GM18508 (cell line): ENCODE measurements at regions not wholly inside any gene's neighbourhood (a gene's known extent, or its start where the extent isn't known, plus 50 kb on each side); places are given as distances from the start of the nearest gene placed in this dataset.
"Not testable (repeated sequence)": the region's sequence is repeated elsewhere in the genome, so short reads cannot be mapped to it uniquely, and the experiment has no call there.

Experiments used
- ATAC-seq: cut with Tn5 transposase; IDR thresholded peaks from one replicate; pipeline ENCODE4 v1.9.1; 2021; ENCODE audit warnings: moderate number of reproducible peaks; ENCODE audit not compliant: insufficient read depth, unreplicated experiment

DNA sequence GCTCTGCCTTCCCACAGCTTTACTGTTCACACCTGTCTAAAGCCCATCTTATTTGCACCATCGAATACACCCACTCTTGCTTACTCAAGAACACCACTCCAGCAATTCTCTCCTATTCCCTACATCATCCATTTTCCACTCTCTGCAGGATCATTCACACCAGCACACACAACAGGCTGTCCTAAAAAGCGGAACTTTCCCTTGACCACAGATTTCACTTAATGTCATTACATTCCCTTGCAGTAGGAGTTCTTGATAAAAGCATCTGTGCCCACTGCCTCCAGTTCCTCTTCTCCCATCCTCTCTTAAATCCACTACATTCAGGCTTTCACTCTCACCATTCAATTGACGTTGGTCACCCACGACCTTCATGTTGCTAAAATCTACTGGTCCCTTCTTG is 103.0 kb upstream of the PABPC3 start:
- not testable (repeated sequence) for ATAC-seq

DNA sequence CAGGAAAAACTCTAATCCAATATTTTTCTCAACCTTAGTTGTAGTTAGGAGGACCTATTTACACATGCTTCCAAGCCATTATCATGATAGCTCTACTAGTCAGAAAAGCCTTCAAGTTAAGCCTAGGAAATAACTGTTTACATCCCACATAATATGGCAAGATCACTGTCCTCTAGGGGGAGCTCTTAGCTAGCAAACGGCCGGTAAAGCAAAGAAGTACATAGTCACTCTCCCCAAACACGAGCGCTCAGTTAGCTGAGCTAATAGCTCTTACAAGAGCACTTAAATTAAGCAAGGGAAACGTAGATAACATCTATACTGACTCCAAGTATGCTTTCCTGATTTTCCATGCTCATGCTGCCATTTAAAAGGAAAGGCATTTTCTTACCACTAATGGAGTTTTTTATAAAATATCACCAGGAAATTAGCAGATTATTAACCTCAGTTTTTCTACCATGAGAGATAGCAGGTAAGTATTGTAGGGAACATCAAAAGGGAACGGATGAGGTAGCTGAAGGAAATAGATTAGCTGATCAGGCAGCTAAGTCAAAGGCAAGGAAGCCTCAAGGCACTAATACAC is 100.6 kb upstream of the PABPC3 start:
- peak; percentile 82 for ATAC-seq

DNA sequence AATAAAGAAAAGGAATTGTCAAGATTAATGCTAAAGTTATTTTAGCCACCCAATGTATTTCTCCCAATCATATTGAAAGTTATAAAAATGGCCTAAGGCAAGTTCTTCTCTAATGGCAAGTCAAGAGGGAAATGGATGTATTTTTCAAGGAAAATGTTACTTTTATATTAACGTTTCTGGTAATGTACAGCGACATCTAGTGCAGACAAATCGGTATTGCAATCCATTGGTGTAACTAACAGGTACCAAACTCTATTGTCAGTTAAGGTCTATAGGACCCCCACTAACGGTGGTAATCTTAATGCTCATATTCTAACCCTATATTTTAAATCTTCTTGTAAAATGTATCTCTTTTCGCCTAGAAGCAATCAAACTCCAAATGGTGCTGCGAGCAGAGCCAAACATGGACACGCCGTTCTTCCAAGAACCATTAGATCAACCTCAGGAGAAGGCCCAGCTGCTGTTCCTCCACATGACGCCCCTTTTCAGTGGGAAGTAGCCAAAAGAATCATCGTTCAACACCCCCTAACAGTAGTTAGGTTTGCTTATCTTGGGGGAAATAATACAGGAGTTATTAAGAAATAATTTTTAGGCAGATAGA is 98.5 kb upstream of the PABPC3 start:
- no peak for ATAC-seq

DNA sequence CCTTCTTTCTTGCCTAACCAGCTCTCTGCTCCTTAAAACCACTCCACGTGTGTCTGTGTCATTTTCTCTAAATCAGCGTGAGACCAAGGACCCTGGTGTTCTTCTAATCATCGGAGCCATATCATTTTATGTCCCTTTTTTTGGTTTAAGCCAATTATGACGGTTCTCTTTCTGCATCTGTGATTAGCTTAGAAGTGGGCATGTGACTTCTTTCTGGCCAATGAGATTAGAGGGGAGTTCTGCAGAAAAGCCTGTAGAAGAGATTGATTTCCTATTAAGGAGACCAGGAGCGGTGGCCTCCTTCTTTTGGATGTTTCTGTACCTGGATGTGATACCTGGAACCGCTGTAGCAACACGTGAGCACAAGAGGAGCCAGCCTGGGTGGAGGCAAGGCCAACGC is 97.5 kb upstream of the PABPC3 start:
- ATAC-seq = no peak

DNA sequence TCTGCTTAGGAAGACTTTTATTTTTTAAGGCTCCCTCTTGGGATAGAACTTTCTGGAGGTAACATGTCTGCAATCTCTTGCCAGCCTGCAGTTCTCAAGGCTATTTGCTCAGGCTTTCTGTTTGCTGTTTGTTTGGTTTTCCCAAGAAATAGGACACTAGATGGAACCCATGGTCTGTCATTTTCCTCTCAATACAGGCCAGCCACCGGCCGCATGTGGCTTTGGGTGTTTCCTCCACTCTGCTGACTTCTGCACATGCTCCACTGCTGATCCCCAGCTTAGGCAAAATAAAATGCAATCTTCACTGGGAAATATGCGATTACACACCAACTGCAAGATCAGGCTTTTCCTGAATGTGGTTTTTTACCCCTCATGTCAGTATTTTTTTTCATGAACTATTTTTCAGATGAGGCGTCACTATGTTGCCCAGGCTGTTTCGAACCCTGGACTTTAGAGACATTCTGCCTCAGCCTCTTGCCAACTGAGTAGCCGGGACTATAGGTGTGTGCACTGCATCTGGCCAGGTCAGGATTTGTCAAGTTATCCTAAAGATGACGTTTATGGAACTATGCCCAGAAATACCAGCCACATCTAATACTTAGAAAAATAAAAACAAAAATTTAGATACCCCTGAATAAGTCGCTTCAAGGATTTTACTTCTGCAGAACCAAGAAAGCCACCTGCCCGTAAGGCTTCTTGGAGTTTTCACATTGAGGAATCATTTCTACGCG is 94.3 kb upstream of the PABPC3 start:
- no peak for ATAC-seq

DNA sequence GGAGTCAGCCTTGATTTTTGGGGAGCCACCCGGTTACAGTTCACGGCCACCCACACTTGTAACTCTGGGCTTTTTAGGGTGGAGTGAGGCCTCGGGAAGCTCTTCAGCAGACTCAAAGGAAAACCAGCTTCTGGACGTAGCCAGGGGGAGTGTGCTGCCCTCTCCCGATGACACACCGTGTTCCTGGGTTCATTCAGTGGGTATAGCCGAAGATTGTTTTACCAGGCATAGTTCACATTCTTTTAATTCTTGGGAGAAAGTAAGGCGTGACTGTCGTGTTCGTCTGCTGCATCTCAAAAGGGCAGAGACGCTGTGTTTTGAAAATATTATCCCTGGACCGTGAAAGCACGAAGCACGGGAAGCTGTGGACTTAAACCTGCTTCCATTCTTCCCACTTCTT is 93.6 kb upstream of the PABPC3 start:
- ATAC-seq = not testable (repeated sequence)

DNA sequence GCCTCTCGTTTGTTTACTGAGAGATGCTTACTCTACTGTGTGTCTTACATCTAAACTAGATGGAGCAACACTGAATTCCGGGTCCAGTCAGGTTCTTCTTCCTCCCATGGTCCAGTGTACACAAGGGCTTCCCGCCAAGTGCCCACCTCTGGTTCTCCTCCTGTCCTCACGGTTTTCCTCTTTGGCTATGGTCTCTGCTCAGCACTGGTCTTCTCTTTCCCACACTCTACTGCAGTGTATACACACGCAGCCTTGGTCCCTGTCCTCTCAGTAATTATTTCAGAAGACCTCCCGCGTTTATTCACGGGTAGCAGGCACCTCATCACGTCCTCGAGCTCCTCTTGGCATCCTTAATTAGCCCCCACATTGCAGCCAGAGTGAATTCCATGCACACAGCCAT is 91.4 kb upstream of the PABPC3 start:
- ATAC-seq = not testable (repeated sequence)

DNA sequence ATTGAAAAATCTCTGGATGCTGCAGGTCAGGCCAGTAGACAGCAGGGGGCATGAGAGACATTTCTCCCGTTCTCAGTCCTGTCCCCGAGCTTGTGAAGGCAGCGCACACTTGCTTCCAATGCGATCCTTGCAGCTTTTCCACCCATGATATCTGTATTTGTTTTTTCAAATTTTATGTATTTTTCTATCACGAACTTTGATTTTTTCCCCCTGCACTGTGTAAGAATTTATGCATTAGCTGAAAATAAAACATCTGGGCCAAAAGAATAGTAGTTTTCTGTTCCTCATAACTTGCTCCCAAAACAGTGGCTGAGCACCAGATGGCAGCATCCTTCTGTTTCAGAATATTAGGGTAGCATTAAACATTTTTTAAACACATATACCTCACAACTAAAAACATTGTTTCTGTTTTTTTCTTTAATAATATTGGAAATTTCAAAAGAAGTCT is 90.9 kb upstream of the PABPC3 start:
- not testable (repeated sequence) for ATAC-seq

DNA sequence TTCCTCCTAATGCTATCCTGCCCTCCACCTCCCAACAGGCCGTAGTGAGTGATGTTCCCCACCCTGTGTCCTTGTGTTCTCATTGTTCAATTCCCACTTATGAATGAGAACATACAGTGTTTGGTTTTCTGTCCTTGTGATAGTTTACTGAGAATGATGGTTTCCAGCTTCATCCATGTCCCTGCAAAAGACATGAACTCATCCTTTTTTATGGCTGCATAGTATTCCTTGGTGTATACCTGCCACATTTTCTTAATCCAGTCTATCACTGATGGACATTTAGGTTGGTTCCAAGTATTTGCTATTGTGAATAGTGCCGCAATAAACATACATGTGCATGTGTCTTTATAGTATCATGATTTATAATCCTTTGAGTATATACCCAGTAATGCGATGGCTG is 88.5 kb upstream of the PABPC3 start:
- not testable (repeated sequence) for ATAC-seq

DNA sequence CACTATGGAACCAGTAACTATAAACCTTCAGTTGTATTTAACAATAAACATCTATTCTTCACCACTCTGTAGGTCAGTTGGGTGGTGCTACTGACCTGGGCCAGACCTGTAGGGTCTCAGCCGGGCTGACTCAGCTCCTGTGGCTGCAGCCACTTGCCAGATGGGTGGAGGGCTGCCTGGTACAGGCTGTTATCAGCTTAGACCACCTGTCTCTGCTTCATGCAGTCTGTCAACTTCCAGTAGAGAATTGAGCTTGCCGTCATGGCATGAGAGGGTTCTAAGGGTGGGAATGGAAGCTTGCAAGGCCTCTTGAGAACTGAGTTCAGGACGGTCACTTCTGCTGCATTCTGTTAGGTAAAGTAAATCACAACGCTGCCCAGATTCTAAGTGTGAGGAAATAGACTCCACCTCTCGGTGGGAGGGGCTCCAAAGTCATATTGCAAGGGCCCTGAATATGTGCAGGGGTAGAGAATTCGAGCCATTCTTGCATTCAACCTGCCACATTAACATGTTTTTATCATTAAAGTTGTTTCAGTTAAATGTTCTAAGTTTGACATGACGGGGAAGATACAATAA is 81.5 kb upstream of the PABPC3 start:
- ATAC-seq = not testable (repeated sequence)

DNA sequence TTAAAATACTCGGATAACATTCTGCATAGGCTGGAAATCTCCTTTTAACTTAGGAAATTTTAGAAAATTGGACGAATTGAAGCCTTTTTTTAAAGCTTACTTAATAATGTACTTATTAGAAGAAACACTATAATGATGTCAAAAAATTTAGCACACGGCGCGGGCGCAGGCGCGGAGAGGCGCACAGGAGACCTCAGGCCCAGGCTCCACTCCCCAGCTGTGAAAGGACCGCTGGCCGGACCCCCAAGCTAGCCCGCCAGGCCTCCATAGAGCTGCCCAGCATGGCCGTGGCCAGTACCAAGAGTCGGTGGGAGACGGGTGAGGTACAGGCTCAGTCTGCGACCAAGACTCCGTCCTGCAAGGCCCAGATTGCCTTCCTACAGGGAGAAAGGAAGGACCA is 78.8 kb upstream of the PABPC3 start:
- not testable (repeated sequence) for ATAC-seq

DNA sequence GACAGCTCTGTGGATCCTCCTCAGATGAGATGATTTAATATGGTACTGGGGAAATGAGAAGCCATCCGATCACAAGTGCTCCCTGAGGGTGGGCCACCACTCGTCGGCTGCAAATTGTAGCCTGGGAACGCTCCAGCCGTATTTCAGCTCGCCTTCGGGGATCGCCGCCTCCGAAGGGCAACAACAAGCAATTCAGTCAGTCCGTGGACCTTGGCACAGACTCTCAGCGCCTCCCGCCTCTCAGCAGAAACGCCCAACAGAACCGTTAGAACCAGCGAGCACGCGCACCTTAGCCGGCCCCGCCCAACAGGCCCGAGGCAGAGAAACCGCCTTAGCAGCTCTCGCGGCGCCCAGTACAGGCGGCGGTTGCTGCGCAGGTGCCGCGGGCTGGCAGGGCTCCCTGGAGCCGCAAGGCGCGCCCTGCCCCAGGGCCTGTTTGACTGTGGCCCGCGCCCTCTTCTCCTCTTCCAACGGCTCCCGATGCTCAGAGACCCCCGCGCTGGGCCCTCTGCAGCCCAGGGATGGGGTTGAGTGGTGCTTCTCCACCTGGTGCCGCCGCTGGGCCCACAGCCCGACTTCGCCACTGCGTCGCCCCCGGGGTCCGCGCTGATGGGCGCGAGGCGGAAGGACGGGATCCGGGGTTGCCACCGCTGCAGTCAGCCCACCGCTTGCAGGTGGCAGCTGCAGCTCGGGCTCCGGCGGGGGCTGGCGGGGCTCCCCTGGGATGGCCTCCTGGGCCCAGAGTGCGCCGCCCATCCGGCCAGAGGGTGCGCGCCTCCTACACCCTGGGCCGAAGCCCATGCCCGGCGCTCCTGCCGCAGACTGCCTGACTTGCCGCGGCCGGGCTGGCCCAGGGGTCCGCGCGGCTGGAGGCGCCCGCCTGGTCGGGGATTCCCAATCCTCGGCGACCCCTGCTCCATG is 77.9 kb upstream of the PABPC3 start:
- ATAC-seq = not testable (repeated sequence)

DNA sequence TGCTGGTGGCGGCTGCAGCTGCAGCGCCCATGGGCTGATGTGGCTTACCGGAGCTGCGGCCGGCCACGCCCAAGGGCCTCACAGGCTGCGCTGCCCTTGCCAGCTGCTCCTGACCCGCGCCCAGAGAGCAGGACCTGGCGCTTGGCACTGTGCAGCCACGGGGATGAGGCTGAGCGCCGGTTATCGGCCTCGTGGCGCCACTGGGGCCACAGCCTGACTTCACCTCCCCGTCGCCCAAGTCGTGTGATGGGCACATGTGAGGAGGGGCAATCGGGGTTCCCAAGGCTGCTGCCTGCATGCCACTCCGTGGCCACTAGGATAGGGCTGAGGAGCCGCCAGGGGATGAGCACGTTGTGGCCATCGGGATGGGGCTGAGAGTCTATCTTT is 77.2 kb upstream of the PABPC3 start:
- no peak for ATAC-seq

DNA sequence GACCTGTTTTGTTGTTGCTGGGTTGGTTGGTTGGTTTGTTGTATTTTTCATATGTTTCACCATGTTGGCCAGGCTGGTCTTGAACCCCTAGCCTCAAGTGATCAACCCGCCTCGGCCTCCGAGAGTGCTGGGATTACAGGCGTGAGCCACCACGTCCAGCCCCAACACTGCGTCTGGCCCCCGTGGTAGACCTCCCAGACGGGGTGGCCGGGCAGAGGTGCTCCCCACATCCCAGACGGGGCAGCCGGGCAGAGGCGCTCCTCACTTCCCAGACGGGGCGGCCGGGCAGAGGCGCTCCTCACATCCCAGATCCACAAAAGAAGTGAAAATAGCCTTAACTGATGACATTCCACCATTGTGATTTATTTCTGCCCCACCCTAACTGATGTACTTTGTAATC is 76.2 kb upstream of the PABPC3 start:
- not testable (repeated sequence) for ATAC-seq

DNA sequence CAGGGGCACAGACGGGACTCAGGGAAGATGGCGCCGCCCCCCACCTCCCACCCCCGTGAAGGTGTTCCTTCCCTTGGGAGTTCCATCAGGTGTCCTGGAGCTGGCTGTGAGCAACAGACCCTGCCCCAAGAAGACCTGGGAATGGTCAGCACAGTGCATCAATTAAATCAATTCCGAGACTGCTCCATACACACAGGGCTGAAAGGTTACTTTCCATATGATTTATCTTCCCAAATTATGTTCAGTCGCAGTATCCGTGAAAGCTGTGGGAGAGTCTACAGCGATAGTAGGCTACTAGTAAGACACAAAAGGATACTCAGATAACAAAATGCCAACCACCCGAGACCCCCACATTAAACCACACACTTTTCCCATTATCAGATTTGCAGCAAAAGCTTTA is 71.8 kb upstream of the PABPC3 start:
- ATAC-seq = no peak

DNA sequence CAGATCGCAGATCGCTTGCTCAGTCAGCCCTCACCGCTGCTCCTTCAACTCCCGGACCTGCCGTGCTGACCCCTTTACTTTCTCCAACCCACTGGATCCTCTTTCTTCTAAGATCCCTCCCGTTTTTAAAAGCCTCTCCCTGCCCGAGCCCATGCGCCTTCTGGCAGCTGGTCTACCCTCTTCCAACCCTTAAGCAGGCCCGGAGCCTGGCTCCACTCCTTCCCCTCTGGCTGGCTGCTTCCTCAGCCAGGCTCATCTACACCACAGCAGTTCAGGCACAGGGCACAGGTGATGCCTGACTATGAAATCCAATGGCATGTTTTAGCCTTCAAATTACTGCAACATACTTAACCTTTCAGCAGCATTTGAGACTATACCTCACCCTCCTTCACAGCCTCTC is 63.8 kb upstream of the PABPC3 start:
- no peak for ATAC-seq

DNA sequence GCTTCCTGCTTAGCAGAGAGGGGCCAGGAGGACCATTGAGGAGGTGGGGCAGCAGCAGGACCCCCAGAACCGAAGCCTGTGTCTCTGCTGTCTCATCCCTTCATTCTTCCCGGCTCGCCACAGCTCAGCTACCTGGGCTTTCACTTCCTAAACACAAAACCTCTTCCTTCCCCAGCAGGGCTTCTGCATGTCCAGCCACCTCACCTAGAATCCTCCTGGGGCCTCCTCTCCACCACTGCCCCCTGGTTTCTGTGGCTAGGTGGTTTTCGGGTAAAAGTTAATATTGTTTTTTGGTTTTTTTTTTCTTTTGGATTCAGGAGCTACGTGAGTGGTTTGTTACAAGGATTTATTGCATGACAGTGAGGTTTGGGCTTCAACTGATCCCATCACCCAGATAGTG is 61.8 kb upstream of the PABPC3 start:
- ATAC-seq = no peak

DNA sequence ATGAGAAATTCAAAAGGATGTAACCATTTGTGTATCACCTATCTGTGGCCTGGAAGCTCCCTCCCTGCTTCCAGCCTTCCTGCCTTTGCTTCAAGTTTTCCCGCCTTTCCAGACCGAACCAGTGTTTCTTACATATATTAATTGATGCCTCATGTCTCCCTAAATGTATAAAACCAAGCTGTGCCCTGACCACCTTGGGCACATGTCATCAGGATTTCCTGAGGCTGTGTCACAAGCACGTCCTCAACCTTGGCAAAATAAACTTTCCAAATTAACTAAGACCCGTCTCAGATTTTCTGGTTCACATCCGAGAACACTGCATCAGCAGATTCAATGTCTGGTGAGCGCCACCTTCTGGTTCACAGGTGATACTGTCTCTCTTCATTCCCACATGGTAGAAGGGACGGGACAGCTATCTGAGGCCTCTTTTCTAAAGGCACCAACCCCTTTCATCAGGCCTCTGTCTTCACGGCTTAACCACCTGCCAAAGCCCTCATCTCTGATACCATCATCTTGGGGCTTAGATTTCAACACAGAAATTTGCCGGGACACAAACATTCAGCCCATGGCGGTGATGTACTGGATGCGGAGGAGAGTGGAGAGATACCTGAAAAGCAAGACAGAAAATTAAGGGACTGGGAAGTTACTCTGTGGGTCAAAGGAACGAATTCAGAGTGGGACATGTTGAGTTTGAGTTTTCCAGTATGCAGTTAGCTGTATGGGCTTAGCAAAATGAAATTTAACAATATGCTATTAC is 58.7 kb upstream of the PABPC3 start:
- ATAC-seq = no peak

DNA sequence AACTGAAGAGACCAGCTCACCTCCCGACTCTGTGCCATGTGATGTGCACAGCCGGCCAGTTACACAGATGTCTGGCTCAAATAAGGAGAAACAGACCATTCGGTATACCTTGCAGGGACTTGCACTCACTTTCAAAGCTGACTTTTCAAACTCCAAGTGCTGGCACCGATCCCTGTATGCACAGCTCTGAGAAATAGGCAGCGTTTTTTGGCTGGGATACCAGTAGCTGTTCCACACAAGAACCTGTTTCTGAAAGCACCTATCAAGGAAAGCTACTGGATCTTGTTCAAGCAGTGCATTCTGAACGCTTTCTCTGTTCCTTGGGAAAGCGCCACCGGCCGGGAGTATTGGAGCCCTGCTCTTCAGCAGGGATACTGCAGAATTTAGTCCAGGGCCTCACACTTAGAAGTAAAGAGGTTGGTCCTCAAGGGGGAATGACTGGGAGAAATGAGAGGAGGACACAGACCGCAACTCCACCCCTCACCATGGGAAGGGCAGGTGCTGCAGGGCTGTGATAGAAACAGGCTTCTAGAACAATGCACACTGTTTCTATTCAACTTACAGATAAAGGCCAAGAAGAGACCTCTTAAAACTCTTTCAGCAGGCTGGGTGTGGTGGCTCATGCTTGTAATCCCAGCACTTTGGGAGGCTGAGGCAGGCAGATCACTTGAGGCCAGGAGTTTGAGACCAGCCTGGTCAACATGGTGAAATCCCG is 53.6 kb upstream of the PABPC3 start:
- no peak for ATAC-seq
